GM23338 (cell line): ENCODE measurements at regions not wholly inside any gene's neighbourhood (a gene's known extent, or its start where the extent isn't known, plus 50 kb on each side); places are given as distances from the start of the nearest gene placed in this dataset.

Experiments
- ATAC-seq: fragments of 200-7000 bp; cut with Tn5 transposase; 3 replicates; pipeline ENCODE4 v1.9.1; 2020
- DNase-seq: peaks from one replicate; pipeline ENCODE4 v3.0.0-alpha.2; 2015; ENCODE audit warnings: low spot score
- H2AFZ ChIP-seq: fragments of 200-600 bp; sonication (generic); 2 replicates; pipeline ENCODE4 v1.8.0; 2016; ENCODE audit warnings: antibody characterized with exemption, mild to moderate bottlenecking, moderate library complexity
- H3F3A ChIP-seq: fragments of 200-600 bp; sonication (generic); replicated peaks from 2 replicates; pipeline ENCODE4 v1.8.0; 2017; ENCODE audit warnings: antibody characterized with exemption, mixed run types, low read depth
- H3K27ac ChIP-seq: fragments of 200-600 bp; sonication (generic); 2 replicates; pipeline ENCODE4 v1.6.1; 2016; ENCODE audit warnings: low read depth
- H3K27me3 ChIP-seq: fragments of 200-600 bp; sonication (generic); 2 replicates; pipeline ENCODE4 v1.8.0; 2016; ENCODE audit warnings: mild to moderate bottlenecking, mixed run types, moderate library complexity; ENCODE audit not compliant: insufficient read depth
- H3K36me3 ChIP-seq: fragments of 200-600 bp; sonication (generic); 2 replicates; pipeline ENCODE4 v1.8.0; 2016; ENCODE audit warnings: mild to moderate bottlenecking; ENCODE audit not compliant: insufficient read depth
- H3K4me1 ChIP-seq: fragments of 200-600 bp; sonication (generic); 2 replicates; pipeline ENCODE4 v1.8.0; 2016; ENCODE audit warnings: mild to moderate bottlenecking, moderate library complexity; ENCODE audit not compliant: insufficient read depth
- H3K4me2 ChIP-seq: fragments of 200-600 bp; sonication (generic); 2 replicates; pipeline ENCODE4 v1.7.1; 2017; ENCODE audit warnings: mixed run types
- H3K4me3 ChIP-seq: fragments of 200-600 bp; sonication (generic); 2 replicates; pipeline ENCODE4 v1.6.1; 2016; ENCODE audit warnings: mixed run types
- H3K79me2 ChIP-seq: fragments of 200-600 bp; sonication (generic); replicated peaks from 2 replicates; pipeline ENCODE4 v1.8.0; 2017; ENCODE audit warnings: mild to moderate bottlenecking; ENCODE audit not compliant: insufficient read depth
- H3K9me2 ChIP-seq: fragments of 200-600 bp; sonication (generic); 2 replicates; pipeline ENCODE4 v1.8.0; 2017; ENCODE audit not compliant: insufficient read depth
- H4K20me1 ChIP-seq: fragments of 200-600 bp; sonication (generic); replicated peaks from 2 replicates; pipeline ENCODE4 v1.8.0; 2017; ENCODE audit warnings: mild to moderate bottlenecking; ENCODE audit not compliant: insufficient read depth
- H3K27ac Mint-ChIP-seq: 2 replicates; pipeline ENCODE4 v1.8.0; 2020; ENCODE audit warnings: inconsistent platforms, mild to moderate bottlenecking, moderate library complexity, mixed read lengths
- H3K27me3 Mint-ChIP-seq: 3 replicates; pipeline ENCODE4 v1.8.0; 2022; ENCODE audit warnings: low read depth, mild to moderate bottlenecking, moderate library complexity, mixed read lengths, inconsistent platforms; ENCODE audit not compliant: insufficient read depth, poor library complexity
- H3K36me3 Mint-ChIP-seq: 3 replicates; pipeline ENCODE4 v1.8.0; 2021; ENCODE audit warnings: low read depth, mild to moderate bottlenecking, inconsistent platforms, moderate library complexity, mixed read lengths
- H3K4me1 Mint-ChIP-seq: 3 replicates; pipeline ENCODE4 v1.8.0; 2020; ENCODE audit warnings: mild to moderate bottlenecking, inconsistent platforms, mixed read lengths
- H3K4me3 Mint-ChIP-seq: 3 replicates; pipeline ENCODE4 v1.8.0; 2021; ENCODE audit warnings: moderate library complexity, mild to moderate bottlenecking, inconsistent platforms, mixed read lengths
- H3K9me3 Mint-ChIP-seq: 3 replicates; pipeline ENCODE4 v1.8.0; 2020; ENCODE audit warnings: moderate library complexity, mild to moderate bottlenecking, inconsistent platforms, mixed read lengths
- EZH2 ChIP-seq: fragments of 200-600 bp; sonication (generic); IDR thresholded peaks from one replicate; pipeline ENCODE4 v1.8.0; 2017; ENCODE audit warnings: antibody characterized with exemption, mild to moderate bottlenecking, low read depth; ENCODE audit not compliant: unreplicated experiment
- POLR2AphosphoS5 ChIP-seq: IDR thresholded peaks from 2 replicates; pipeline ENCODE4 v1.6.1; 2016; ENCODE audit warnings: antibody characterized with exemption, low read depth
- REST ChIP-seq: IDR thresholded peaks from one replicate; pipeline ENCODE4 v1.6.1; 2018; ENCODE audit warnings: antibody characterized with exemption; ENCODE audit not compliant: unreplicated experiment
- ZNF462 ChIP-seq: fragments of 250-450 bp; sonication (Bioruptor Pico); IDR thresholded peaks from 2 replicates; pipeline ENCODE4 v1.5.0; 2020; ENCODE audit warnings: mild to moderate bottlenecking, moderate library complexity

GRCh38 chr4:124000233-124000632 lies 603.6 kb downstream of the SPRY1 start (continued):
- TF ChIP-seq ZNF462 (no peak), POLR2AphosphoS5 (no peak)

DNA sequence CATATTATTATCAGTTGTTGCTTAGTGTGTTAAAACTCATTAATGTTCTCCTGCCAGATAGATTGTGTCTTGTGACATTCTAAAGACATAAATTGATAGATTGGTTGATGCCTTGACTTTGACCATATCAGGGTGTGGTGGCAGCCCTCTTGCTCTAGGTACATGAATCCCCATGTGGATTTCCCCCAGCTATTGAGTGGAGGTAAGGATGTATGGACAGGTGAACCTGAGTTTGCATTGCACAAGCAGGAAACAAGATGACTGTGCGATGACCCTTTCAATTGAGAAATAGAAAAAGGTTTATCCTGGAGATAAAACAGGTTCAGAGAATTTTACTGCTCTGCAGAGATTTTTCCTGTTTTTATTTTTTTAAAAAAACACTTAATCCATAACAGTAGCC lies 619.2 kb downstream of the SPRY1 start:
- no peaks in the 10 kb centered on the region for H3K36me3 ChIP-seq
- no peaks in the 10 kb centered on the region for H3F3A ChIP-seq
- no peak overlapping the region for H2AFZ ChIP-seq
- Mint-ChIP-seq H3K27ac (no peak overlapping the region), H3K36me3 (no peaks in the 10 kb centered on the region), H3K27me3 (peaks cover 2% of the 10 kb centered on the region), H3K4me3 (no peak overlapping the region), H3K9me3 (peaks cover 4% of the 10 kb centered on the region; the same call in 1 of the 3 replicates), H3K4me1 (no peaks in the 10 kb centered on the region; the same call in 2 of the 3 replicates)
- H3K27ac ChIP-seq = no peak overlapping the region
- TF ChIP-seq EZH2 = no peak
- no peak for TF ChIP-seq REST
- DNase-seq (no peak), ATAC-seq (no peak)
- H3K9me2 ChIP-seq = 0 out of 2 replicates have a peak, but pooled peaks cover 4% of the 10 kb centered on the region
- no peaks in the 10 kb centered on the region for H3K79me2 ChIP-seq
- H3K27me3 ChIP-seq = no peaks in the 10 kb centered on the region
- no peaks in the 10 kb centered on the region for H4K20me1 ChIP-seq
- no peak overlapping the region for H3K4me3 ChIP-seq
- H3K4me1 ChIP-seq = no peaks in the 10 kb centered on the region
- no peak overlapping the region for H3K4me2 ChIP-seq
